NCI-H128 (cell line): ENCODE measurements at regions not wholly inside any gene's neighbourhood (a gene's known extent, or its start where the extent isn't known, plus 50 kb on each side); places are given as distances from the start of the nearest gene placed in this dataset.
"Not testable (repeated sequence)": the region's sequence is repeated elsewhere in the genome, so short reads cannot be mapped to it uniquely, and the experiment has no call there.

Source experiments
- DNase-seq: peaks from one replicate; lab custom pipeline; 2025; ENCODE audit not compliant: unreplicated experiment; lab: John Stamatoyannopoulos, UW

GRCh38 chr5:171541341-171541776 lies 121.9 kb downstream of the FGF18 start:
- no peak for DNase-seq

DNA sequence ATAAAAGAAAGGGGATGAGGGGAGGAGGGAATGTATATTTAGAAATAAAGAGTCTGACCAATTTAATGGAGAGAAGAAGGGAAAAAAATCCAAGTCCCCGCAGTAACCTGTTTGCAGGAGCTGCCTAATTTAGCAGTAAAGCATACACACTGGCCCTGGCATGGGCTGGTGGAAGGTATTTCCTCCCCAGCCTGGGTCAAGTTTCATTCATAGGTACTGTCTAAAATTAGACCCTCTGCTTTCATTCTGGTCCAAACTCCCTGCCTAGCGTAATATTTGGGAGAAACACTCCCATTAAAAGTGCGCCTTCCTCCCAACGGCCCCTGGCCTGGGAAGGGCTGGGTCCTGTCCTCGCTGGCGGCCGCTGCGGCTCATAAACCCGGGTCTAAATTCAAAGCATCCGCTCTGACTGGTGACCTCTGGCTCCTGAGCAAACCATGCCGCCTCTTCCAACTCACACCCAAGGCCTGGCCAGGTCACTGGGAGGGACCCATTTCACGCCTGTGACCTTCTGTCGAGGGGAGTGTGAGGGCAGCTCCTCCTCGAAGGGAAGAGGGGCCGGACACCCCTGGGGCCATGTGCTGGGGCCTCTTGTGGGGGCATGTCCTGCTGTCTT lies 123.2 kb downstream of the FGF18 start:
- no peak for DNase-seq

GRCh38 chr5:171543148-171543815 lies 123.8 kb downstream of the FGF18 start:
- no peak for DNase-seq

- DNase-seq, result no peak
Measured at GRCh38 chr5:171544913-171545765, 125.7 kb downstream of the FGF18 start.

DNA sequence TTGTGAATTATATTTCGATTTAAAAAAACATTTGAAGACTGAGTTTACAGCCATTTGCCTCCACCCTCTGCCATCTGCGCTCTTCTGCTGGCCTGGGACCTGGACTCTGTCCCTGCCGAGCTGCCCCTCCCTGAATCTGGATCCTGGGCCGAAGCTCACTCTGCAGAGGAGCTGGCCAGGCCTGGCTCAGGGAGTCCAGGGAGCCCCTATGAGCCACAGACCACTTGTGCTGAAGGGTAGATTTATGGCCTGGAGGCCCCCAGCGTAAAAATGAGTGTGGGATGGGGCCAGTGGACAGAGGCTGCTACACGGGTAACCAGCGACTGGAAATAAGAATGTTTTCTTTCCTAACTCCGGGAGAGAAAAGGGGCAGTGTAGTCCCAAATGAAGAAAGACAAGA lies 129.8 kb downstream of the FGF18 start:
- no peak for DNase-seq

DNA sequence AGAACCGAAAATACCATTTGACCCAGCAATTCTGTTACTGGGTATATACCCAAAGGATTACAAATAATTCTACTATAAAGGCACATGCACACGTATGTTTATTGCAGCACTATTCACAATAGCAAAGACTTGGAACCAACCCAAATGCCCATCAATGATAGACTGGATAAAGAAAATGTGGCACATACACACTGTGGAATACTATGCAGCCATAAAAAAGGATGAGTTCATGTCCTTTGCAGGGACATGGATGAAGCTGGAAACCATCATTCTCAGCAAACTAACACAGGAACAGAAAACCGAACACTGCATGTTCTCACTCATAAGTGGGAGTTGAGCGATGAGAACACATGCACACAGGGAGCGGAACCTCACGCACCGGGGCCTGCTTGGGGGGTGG lies 134.4 kb downstream of the FGF18 start:
- not testable (repeated sequence) for DNase-seq

DNA sequence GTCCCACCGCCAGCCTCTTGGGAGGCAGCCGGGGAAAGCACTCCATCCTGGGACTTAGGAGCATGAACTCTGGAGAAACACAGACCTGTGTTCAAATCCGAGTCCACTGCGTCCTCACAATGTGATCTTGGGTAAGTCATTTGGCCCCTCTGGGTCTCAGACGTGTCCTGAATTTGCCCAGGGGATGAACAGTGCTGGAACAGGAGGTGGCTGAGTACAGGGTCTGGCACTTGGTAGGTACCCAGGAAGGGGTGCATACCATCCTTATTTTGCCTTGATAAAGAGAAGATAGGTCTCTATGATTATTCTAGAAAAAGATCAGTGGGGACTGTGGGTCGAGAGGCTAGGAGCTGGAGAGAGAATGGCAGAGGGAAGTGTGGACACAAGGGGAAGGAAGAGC lies 135.7 kb downstream of the FGF18 start:
- DNase-seq, result no peak

DNA sequence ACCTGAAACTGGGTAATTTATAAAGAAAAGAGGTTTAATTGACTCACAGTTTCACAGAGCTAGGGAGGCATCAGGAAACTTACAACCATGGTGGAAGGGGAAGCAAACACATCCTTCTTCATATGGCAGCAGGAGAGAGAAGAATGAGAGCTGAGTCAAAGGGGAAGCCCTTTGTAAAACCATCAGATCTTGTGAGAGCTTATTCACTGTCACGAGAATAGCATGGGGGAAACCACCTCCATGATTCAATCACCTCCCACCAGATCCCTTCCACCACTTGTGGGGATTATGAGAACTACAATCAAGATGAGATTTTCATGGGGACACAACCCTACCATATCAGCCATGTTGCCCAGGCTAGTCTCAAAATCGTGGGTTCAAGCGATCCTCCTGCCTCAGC lies 143.4 kb downstream of the FGF18 start:
- no peak for DNase-seq

DNA sequence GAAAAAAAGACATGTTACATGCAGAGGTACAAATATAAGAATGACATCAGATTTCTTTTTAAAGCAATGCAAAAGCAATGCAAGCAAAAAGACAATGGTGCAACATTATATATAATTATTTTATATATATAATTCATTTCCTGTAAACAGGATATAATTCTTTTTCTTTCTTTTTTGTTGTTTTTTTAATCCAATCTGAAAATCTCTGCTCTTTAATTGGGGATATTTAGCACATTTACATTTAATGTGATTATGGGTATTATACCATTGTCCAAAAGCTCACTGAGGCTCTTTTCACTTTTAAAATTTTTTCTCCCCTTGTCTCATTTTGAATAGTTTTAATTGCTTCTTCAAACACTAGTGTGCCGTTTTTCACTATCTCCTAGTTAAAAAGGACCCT lies 148.9 kb downstream of the FGF18 start:
- no peak for DNase-seq

DNA sequence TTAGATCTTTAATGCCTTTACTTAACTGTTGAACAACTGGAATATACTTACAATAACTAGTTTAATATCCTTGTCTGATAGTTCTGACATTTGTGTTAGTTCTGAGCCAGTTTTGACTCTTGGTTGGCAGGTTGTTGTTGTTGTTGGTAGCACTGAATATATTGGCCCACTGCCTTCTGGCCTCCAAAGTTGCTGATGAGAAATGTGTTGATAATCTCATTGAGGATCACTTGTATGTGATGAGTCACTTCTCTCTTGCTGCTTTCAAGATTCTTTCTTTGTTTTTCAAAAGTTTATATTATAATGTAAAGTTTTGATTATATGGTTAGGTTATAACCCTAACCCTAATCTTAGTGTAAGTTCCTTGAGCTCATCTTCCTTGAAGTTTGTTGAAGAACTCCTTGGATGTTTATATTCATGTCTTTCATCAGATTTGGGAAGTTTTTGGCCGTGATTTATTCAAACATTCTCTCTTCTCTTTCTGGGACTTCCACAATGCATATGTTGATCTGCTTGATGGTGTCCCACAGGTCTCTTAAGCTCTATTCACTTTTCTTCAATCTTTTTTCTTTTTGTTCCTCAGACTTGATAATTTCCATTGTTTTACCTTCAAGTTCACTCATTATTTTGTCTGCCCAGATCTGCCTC lies 149.7 kb downstream of the FGF18 start:
- no peak for DNase-seq

GRCh38 chr5:171570244-171570825 lies 150.9 kb downstream of the FGF18 start:
- no peak for DNase-seq

DNA sequence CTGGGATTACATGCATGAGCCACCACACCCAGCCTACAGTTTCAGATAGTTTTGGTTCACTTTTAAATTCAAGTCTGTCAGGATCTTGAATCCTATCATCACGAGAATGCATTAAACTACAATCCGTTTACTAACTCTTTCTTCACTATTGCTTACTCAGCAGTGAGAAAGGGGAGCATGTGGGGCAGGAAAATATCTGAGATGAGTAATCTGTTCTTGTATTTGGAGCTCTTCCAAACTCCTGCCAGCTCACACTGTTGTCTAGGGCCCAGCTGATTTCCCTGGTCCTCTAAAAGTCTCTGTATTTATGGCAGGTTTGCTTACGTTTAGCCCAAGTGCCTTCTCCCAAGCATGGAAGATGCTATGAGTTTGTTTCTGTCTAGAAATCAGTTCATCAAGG lies 152.2 kb downstream of the FGF18 start:
- DNase-seq, result no peak

DNA sequence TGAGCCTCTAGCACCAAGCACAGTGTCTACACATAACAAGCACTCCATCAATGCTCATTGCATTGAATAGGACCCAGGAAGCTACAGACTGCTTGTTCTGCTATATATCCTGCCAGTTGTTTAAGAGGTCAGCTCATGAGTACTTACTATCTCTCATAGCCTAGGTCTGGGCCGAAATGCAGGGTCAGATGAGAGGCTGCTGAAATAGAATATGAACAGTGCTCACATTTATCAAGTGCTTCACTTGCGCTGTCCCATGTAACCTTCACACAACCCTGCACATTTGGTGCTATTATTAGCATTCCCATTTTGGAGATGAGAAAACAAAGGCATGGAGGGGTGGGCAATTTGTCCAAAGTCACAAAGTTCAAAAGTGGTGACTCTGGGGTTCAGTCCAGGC lies 153.6 kb downstream of the FGF18 start:
- DNase-seq, result no peak

GRCh38 chr5:171573451-171574225 lies 154.2 kb downstream of the FGF18 start:
- no peak for DNase-seq

- no peak for DNase-seq
Measured at GRCh38 chr5:171574376-171574775, 154.9 kb downstream of the FGF18 start.

DNA sequence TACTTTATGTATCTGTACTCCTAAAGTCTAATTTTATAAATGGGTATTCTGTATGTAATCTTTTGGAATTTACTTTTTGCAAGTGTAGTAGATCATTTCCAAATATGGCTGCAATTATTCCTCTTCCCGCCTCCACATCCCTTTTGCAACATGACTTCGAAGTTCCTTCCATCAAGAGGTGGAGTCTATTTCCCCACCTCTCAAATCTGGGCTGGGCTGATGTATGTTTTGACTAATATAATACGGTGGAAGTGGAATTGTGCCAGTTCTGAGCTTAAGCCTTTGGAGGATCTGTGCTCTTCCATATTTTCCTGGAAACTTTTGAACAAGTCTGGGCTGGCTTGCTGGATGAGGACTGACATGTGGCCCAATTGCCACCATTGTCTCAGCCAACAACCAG lies 155.9 kb downstream of the FGF18 start:
- DNase-seq, result no peak

GRCh38 chr5:171575808-171576207 lies 156.4 kb downstream of the FGF18 start:
- no peak for DNase-seq

DNA sequence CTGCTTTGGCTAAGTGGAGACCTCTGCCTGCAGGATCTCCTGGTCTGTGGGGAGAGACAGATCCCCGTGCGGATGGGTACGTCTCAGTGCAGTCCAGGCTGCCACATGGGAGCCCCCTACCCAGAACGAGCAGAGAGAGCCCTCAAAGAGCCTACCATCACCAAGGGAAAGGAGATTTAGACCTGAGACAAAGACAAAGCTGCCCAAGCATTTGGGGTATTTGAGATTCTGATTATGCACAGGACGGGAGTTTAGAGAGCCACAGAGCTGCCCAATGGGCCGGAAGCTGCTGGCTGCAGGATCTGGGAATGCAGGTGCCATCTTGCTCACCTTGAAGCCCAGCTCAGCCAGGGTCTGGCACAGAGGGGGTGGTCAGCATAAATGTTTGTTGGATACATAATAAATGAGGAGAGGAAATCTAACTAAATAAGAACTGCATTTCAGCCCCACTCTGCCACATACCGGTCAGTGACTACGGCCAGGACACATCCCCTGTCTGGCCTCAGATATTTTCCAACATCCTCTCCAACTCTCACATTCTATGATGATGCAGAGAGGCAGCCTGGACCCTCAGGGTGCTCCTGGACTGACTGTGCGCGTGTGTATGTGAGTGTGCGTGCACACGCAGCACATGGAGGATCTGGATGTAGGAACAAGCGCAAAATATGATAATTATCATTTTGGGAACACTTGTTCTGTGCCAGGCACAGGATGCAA lies 157.8 kb downstream of the FGF18 start:
- DNase-seq, result no peak

GRCh38 chr5:171578049-171578828 lies 158.8 kb downstream of the FGF18 start:
- DNase-seq, result no peak
